ENCODE measurements at regions not wholly inside any gene's neighbourhood (a gene's known extent, or its start where the extent isn't known, plus 50 kb on each side); places are given as distances from the start of the nearest gene placed in this dataset.

DNA sequence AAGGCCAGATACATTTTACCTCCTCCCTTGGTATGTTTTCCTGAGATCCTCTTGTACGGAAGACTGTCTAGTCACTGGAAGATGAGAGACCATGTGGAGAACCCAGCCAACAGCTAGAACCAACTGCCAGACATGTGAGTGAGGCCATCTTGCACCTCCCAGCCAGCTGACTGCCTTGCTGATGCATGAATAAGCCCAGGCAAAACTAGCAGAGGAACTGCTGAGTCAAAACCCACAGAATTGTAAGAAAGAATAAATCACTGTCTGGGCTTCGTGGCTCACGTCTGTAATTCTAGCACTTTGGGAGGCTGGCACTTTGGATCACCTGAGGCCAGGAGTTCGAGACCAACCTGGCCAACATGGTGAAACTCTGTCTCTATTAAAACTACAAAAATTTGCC, 160.0 kb downstream of the TPH2 start:
- Histone ChIP-seq H3K4me1 (ENCODE audit: control insufficient read depth, insufficient read depth, low read length, poor library complexity, severe bottlenecking) (no peaks in the 10 kb centered on the region), H3K4me3 (ENCODE audit: low read depth, low read length) (no peak overlapping the region), H3K27ac (ENCODE audit: insufficient read depth, low read length, poor library complexity, severe bottlenecking) (no peak overlapping the region), H3K36me3 (ENCODE audit: control insufficient read depth, insufficient read depth, low read length) (no peaks in the 10 kb centered on the region), H3K27me3 (ENCODE audit: control insufficient read depth, insufficient read depth, low read length) (no peaks in the 10 kb centered on the region), H3K9me3 (ENCODE audit: control insufficient read depth in 2 of 2, low read length in 2 of 2) (peaks cover 0 to 6% of the 10 kb centered on the region in 2 experiments)
- DNase-seq: no peak
- Mint-ChIP-seq H3K36me3 (no peaks in the 10 kb centered on the region), H3K27ac (no peak overlapping the region), H3K9me3 (peaks cover 0 to 9% (median 1%) of the 10 kb centered on the region in 7 donors), H3K4me1 (no peaks in the 10 kb centered on the region), H3K4me3 (no peak overlapping the region), H3K27me3 (no peaks in the 10 kb centered on the region)
- ATAC-seq (ENCODE audit: low read depth in 2 of 2): no peak

DNA sequence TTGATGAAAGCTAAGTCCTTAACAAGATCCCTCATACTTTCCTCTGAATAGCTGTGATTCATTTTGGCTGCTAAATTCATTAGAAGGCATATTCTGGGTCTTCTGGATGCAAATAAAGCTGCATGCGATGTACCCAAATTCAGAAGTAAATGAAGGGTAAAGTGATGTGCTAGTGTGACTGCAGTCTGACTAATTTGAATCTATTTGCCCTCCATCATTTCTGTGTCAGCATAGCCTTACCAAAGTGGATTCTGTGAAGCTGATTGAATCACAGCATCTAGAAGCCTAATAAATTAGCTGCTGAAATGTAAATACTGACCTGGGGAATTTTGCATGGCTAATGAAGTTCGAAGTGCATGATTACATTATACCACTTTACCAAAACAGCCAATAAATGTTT, 162.2 kb downstream of the TPH2 start:
- Mint-ChIP-seq H3K4me3 (no peak overlapping the region), H3K36me3 (no peaks in the 10 kb centered on the region), H3K27ac (no peak overlapping the region), H3K27me3 (no peaks in the 10 kb centered on the region), H3K9me3 (no peaks in the 10 kb centered on the region), H3K4me1 (no peaks in the 10 kb centered on the region)
- no peak overlapping the region for H3K27ac ChIP-seq (ENCODE audit: insufficient read depth, low read length, poor library complexity, severe bottlenecking)
- H3K4me1 ChIP-seq (ENCODE audit: control insufficient read depth, insufficient read depth, low read length, poor library complexity, severe bottlenecking): no peaks in the 10 kb centered on the region
- H3K9me3 ChIP-seq (ENCODE audit: control insufficient read depth in 2 of 2, low read length in 2 of 2): no peaks in the 10 kb centered on the region
- DNase-seq (no peak), ATAC-seq (ENCODE audit: low read depth in 2 of 2) (no peak)
- no peak overlapping the region for H3K4me3 ChIP-seq (ENCODE audit: low read depth, low read length)
- no peaks in the 10 kb centered on the region for H3K36me3 ChIP-seq (ENCODE audit: control insufficient read depth, insufficient read depth, low read length)
- no peaks in the 10 kb centered on the region for H3K27me3 ChIP-seq (ENCODE audit: control insufficient read depth, insufficient read depth, low read length)

GRCh38 chr12:72102150-72102549, 163.5 kb downstream of the TPH2 start:
- no peak overlapping the region for H3K4me3 ChIP-seq (ENCODE audit: low read depth, low read length)
- H3K27me3 ChIP-seq (ENCODE audit: control insufficient read depth, insufficient read depth, low read length): no peaks in the 10 kb centered on the region
- Mint-ChIP-seq H3K27ac (no peak overlapping the region), H3K27me3 (no peaks in the 10 kb centered on the region), H3K36me3 (no peaks in the 10 kb centered on the region), H3K4me1 (no peaks in the 10 kb centered on the region), H3K4me3 (no peak overlapping the region), H3K9me3 (no peaks in the 10 kb centered on the region)
- no peak for DNase-seq
- ATAC-seq (ENCODE audit: low read depth in 2 of 2): no peak
- H3K36me3 ChIP-seq (ENCODE audit: control insufficient read depth, insufficient read depth, low read length): no peaks in the 10 kb centered on the region
- H3K9me3 ChIP-seq (ENCODE audit: control insufficient read depth in 2 of 2, low read length in 2 of 2): no peaks in the 10 kb centered on the region
- no peak overlapping the region for H3K27ac ChIP-seq (ENCODE audit: insufficient read depth, low read length, poor library complexity, severe bottlenecking)
- H3K4me1 ChIP-seq (ENCODE audit: control insufficient read depth, insufficient read depth, low read length, poor library complexity, severe bottlenecking): no peaks in the 10 kb centered on the region

DNA sequence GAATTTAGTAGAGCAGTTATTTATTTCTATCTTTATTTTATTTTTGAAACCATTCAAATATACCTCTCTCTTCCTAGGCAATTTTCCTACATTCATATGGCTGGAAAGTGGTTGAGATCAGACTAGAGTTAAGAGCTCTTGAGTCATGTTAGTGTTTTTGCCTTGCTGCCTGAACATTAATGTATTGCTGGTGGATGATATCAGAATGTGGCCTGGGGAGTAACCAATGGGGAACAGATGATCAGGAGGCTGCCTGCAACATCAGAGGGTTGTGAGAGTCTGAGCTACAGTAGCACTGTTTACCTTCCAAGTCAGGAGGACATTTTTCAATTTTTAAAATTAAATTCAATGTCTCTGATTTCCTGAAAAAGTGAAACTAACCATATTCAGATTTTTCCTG, 166.3 kb upstream of the TRHDE start:
- Mint-ChIP-seq H3K4me3 (no peak overlapping the region), H3K4me1 (no peaks in the 10 kb centered on the region), H3K27me3 (no peaks in the 10 kb centered on the region), H3K27ac (no peak overlapping the region), H3K36me3 (no peaks in the 10 kb centered on the region), H3K9me3 (peaks cover 0 to 1% (median 0%) of the 10 kb centered on the region in 7 donors)
- no peaks in the 10 kb centered on the region for H3K27me3 ChIP-seq (ENCODE audit: control insufficient read depth, insufficient read depth, low read length)
- ATAC-seq (ENCODE audit: low read depth in 2 of 2) (no peak), DNase-seq (no peak)
- H3K4me1 ChIP-seq (ENCODE audit: control insufficient read depth, insufficient read depth, low read length, poor library complexity, severe bottlenecking): no peaks in the 10 kb centered on the region
- no peaks in the 10 kb centered on the region for H3K36me3 ChIP-seq (ENCODE audit: control insufficient read depth, insufficient read depth, low read length)
- H3K9me3 ChIP-seq (ENCODE audit: control insufficient read depth in 2 of 2, low read length in 2 of 2): no peaks in the 10 kb centered on the region
- no peak overlapping the region for H3K4me3 ChIP-seq (ENCODE audit: low read depth, low read length)
- no peak overlapping the region for H3K27ac ChIP-seq (ENCODE audit: insufficient read depth, low read length, poor library complexity, severe bottlenecking)

DNA sequence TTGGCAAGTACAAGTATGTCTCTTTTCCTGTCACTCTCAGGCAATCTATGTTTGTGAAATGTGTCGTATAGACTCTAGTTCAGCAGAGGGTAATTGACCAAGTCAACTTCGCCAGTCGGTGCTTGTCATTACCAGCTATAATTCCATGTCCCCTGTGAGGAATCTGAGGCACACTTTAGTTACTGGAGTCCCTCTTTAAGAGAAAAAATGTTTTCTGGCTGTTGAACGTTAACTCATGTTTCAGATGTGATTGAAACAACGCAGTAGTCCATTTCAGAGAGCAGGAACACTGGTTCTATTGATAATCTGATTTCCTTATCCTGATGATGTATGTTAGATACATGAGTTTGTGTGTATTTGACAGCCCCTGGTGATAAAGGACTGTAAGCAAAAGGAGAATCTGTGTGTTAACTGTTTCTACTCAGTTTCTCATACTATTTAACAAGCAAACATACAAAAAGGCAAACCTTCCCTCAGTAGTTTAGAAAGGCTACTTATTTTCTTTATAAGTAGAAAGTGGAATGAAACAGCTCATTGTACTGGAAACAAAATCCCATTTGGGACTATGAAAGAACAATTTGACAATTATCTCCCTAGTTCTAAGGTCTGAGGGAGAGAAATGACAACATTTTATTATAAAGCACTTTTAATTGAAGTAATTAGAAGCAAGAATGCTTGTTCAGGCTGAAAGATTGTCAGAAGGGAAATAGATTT, 161.1 kb upstream of the TRHDE start:
- Histone ChIP-seq H3K27me3 (ENCODE audit: control insufficient read depth, insufficient read depth, low read length) (no peaks in the 10 kb centered on the region), H3K36me3 (ENCODE audit: control insufficient read depth, insufficient read depth, low read length) (no peaks in the 10 kb centered on the region), H3K4me3 (ENCODE audit: low read depth, low read length) (no peak overlapping the region), H3K9me3 (ENCODE audit: control insufficient read depth in 2 of 2, low read length in 2 of 2) (no peaks in the 10 kb centered on the region), H3K27ac (ENCODE audit: insufficient read depth, low read length, poor library complexity, severe bottlenecking) (no peak overlapping the region), H3K4me1 (ENCODE audit: control insufficient read depth, insufficient read depth, low read length, poor library complexity, severe bottlenecking) (no peaks in the 10 kb centered on the region)
- DNase-seq (no peak), ATAC-seq (ENCODE audit: low read depth in 2 of 2) (no peak)
- Mint-ChIP-seq H3K9me3 (peaks cover 0 to 4% (median 1%) of the 10 kb centered on the region in 7 donors), H3K4me3 (no peak overlapping the region), H3K36me3 (no peaks in the 10 kb centered on the region), H3K27ac (no peak overlapping the region), H3K27me3 (no peaks in the 10 kb centered on the region), H3K4me1 (no peaks in the 10 kb centered on the region)

DNA sequence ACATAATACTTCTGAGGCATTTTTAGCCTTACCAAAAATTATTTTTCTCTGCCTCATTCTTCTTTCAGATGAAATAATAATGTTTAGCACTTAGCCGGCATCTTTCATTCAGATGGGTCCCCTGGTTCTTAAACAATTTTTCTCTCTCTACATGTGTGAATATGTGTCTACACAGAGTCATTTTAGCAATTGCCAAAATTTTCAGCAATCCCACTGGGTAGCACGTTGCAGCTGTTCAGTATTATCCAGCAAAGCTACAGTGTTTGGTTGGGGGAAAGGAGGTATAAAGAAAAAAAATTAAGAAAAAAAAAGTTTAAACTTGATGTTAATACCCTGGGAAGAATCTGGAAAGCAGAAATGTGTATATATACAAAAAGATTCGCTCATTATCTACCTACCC, 160.5 kb upstream of the TRHDE start:
- ATAC-seq (ENCODE audit: low read depth in 2 of 2) (no peak), DNase-seq (no peak)
- Mint-ChIP-seq H3K27me3 (no peaks in the 10 kb centered on the region), H3K9me3 (peaks cover 0 to 4% (median 1%) of the 10 kb centered on the region in 7 donors), H3K4me3 (no peak overlapping the region), H3K27ac (no peak overlapping the region), H3K36me3 (no peaks in the 10 kb centered on the region), H3K4me1 (no peaks in the 10 kb centered on the region)
- H3K27ac ChIP-seq (ENCODE audit: insufficient read depth, low read length, poor library complexity, severe bottlenecking): no peak overlapping the region
- H3K27me3 ChIP-seq (ENCODE audit: control insufficient read depth, insufficient read depth, low read length): no peaks in the 10 kb centered on the region
- no peak overlapping the region for H3K4me3 ChIP-seq (ENCODE audit: low read depth, low read length)
- no peaks in the 10 kb centered on the region for H3K4me1 ChIP-seq (ENCODE audit: control insufficient read depth, insufficient read depth, low read length, poor library complexity, severe bottlenecking)
- no peaks in the 10 kb centered on the region for H3K36me3 ChIP-seq (ENCODE audit: control insufficient read depth, insufficient read depth, low read length)
- H3K9me3 ChIP-seq (ENCODE audit: control insufficient read depth in 2 of 2, low read length in 2 of 2): no peaks in the 10 kb centered on the region

GRCh38 chr12:72133497-72134055, 138.6 kb upstream of the TRHDE start:
- no peak overlapping the region for H3K27ac Mint-ChIP-seq
- no peak overlapping the region for H3K4me3 Mint-ChIP-seq
- Histone ChIP-seq H3K4me3 (ENCODE audit: low read depth, low read length) (no peak overlapping the region), H3K27me3 (ENCODE audit: control insufficient read depth, insufficient read depth, low read length) (no peaks in the 10 kb centered on the region), H3K4me1 (ENCODE audit: control insufficient read depth, insufficient read depth, low read length, poor library complexity, severe bottlenecking) (no peaks in the 10 kb centered on the region), H3K36me3 (ENCODE audit: control insufficient read depth, insufficient read depth, low read length) (no peaks in the 10 kb centered on the region), H3K27ac (ENCODE audit: insufficient read depth, low read length, poor library complexity, severe bottlenecking) (no peak overlapping the region), H3K9me3 (ENCODE audit: control insufficient read depth in 2 of 2, low read length in 2 of 2) (no peaks in the 10 kb centered on the region)
- ATAC-seq (ENCODE audit: low read depth in 2 of 2): no peak
- H3K4me1 Mint-ChIP-seq: no peaks in the 10 kb centered on the region
- no peaks in the 10 kb centered on the region for H3K36me3 Mint-ChIP-seq
- peaks cover 5% of the 10 kb centered on the region for H3K27me3 Mint-ChIP-seq
- no peak for DNase-seq
- H3K9me3 Mint-ChIP-seq: no peaks in the 10 kb centered on the region

Measured in CD4-positive, CD25-positive, alpha-beta regulatory T cell (primary cell).